ENCODE measurements at regions not wholly inside any gene's neighbourhood (a gene's known extent, or its start where the extent isn't known, plus 50 kb on each side); places are given as distances from the start of the nearest gene placed in this dataset.

DNA sequence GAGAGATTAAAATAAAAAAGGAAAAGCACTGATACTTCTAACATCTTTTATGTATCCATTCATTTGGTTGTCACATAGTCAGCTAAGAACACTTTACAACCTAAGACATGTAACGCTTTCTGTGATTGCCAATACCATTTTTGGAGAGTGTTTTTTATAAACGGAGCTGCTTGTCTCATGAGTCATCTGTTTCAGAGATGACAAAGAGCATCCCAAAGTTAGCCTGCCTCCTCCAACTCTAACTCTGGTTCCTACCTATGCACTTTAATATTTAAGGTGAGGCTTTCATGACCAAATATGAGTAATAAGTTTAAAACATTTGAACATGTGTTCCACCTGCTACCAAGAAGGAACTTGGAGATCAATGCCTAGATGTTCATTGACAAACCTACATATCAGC is 260.1 kb upstream of the SMIM21 start:
- TF ChIP-seq, protein P1, sequence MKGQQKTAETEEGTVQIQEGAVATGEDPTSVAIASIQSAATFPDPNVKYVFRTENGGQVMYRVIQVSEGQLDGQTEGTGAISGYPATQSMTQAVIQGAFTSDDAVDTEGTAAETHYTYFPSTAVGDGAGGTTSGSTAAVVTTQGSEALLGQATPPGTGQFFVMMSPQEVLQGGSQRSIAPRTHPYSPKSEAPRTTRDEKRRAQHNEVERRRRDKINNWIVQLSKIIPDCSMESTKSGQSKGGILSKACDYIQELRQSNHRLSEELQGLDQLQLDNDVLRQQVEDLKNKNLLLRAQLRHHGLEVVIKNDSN (IDR thresholded peaks at IDR 0.05): no peak
- TF ChIP-seq, protein P2, sequence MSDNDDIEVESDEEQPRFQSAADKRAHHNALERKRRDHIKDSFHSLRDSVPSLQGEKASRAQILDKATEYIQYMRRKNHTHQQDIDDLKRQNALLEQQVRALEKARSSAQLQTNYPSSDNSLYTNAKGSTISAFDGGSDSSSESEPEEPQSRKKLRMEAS (IDR thresholded peaks at IDR 0.05): no peak
- TF ChIP-seq RAD21 (IDR thresholded peaks at IDR 0.05; ENCODE audit: low read depth): no peak
- no peak for TF ChIP-seq EGR1 (IDR thresholded peaks at IDR 0.05)
- TF ChIP-seq NFIC (IDR thresholded peaks at IDR 0.05): no peak
- TF ChIP-seq FOXM1 (IDR thresholded peaks at IDR 0.05; ENCODE audit: borderline replicate concordance, low read depth): no peak
- no peak for TF ChIP-seq EP300 (IDR thresholded peaks at IDR 0.05; ENCODE audit: borderline replicate concordance)
- no peak for TF ChIP-seq YY1 (IDR thresholded peaks at IDR 0.05; ENCODE audit: low read depth)
- TF ChIP-seq CREB1 (IDR thresholded peaks at IDR 0.05; ENCODE audit: low read depth): no peak
- TF ChIP-seq CEBPB (IDR thresholded peaks at IDR 0.05): no peak
- no peak for TF ChIP-seq TAF1 (IDR thresholded peaks at IDR 0.05; ENCODE audit: low read depth)
- no peak for TF ChIP-seq TCF12 (IDR thresholded peaks at IDR 0.05; ENCODE audit: low read depth)
- TF ChIP-seq TEAD4 (IDR thresholded peaks at IDR 0.05): no peak
- TF ChIP-seq, protein P3, sequence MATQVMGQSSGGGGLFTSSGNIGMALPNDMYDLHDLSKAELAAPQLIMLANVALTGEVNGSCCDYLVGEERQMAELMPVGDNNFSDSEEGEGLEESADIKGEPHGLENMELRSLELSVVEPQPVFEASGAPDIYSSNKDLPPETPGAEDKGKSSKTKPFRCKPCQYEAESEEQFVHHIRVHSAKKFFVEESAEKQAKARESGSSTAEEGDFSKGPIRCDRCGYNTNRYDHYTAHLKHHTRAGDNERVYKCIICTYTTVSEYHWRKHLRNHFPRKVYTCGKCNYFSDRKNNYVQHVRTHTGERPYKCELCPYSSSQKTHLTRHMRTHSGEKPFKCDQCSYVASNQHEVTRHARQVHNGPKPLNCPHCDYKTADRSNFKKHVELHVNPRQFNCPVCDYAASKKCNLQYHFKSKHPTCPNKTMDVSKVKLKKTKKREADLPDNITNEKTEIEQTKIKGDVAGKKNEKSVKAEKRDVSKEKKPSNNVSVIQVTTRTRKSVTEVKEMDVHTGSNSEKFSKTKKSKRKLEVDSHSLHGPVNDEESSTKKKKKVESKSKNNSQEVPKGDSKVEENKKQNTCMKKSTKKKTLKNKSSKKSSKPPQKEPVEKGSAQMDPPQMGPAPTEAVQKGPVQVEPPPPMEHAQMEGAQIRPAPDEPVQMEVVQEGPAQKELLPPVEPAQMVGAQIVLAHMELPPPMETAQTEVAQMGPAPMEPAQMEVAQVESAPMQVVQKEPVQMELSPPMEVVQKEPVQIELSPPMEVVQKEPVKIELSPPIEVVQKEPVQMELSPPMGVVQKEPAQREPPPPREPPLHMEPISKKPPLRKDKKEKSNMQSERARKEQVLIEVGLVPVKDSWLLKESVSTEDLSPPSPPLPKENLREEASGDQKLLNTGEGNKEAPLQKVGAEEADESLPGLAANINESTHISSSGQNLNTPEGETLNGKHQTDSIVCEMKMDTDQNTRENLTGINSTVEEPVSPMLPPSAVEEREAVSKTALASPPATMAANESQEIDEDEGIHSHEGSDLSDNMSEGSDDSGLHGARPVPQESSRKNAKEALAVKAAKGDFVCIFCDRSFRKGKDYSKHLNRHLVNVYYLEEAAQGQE (IDR thresholded peaks at IDR 0.05; ENCODE audit: low read depth): no peak

Measured in Ishikawa (cell line).